HCT116 (cell line): ENCODE measurements at regions not wholly inside any gene's neighbourhood (a gene's known extent, or its start where the extent isn't known, plus 50 kb on each side); places are given as distances from the start of the nearest gene placed in this dataset.

ENCODE experiments used
- CTCF ChIP-seq, 3 experiments: fragments of 200-600 bp in 1 of 3; sonication (generic) in 1 of 3; IDR thresholded peaks in 2 of 3; conservative IDR thresholded peaks in 1 of 3; 2 replicates each; pipeline ENCODE4 v1.5.1; 2012 to 2017; ENCODE audit warnings: low read depth in 2 of 3, low read length in 2 of 3, antibody characterized with exemption in 1 of 3, borderline replicate concordance in 1 of 3, control low read depth in 1 of 3, mild to moderate bottlenecking in 1 of 3, mixed read lengths in 1 of 3, mixed run types in 1 of 3, moderate library complexity in 1 of 3; ENCODE audit not compliant: insufficient read depth in 1 of 3
- EZH2phosphoT487 ChIP-seq: fragments of 200-600 bp; IDR thresholded peaks from 2 replicates; pipeline ENCODE4 v1.6.1; 2018; ENCODE audit warnings: antibody characterized with exemption, borderline replicate concordance
- POLR2A ChIP-seq: IDR thresholded peaks from 2 replicates; pipeline ENCODE4 v1.7.0; 2011; ENCODE audit warnings: borderline replicate concordance; ENCODE audit not compliant: insufficient read depth, insufficient read length; ENCODE audit errors: extremely low read depth
- POLR2AphosphoS5 ChIP-seq: IDR thresholded peaks from 2 replicates; pipeline ENCODE4 v1.6.1; 2011; ENCODE audit warnings: mild to moderate bottlenecking, low read depth, low read length, moderate library complexity
- TF ChIP-seq, protein P1 (sequence below): IDR thresholded peaks from 2 replicates; pipeline ENCODE4 v1.6.1; 2012

DNA sequence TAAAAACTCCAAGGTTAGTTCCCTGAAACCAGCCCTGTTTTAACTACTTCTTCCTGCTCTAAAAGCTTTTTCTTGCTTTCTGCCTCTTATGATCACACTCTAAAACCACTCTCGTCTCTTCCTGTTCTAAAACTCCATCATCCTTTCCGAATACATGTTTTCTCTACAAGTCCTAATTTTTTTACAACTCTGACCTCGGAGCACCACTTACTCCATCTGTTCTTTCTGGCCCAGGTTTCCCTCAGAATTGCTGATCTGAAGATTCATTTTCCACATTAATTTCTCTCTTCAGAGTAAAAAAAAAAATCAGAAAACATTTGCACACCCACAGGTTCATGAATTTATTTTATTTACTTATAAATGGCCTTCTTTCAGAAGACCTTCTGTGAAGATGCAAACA is 265.7 kb upstream of the CADM1 start:
- TF ChIP-seq EZH2phosphoT487 (no peak), CTCF (IDR thresholded peaks at IDR 0.05 in 2 of 3, conservative IDR thresholded peaks at IDR 0.05 in 1 of 3; ENCODE audit: borderline replicate concordance in 1 of 3, insufficient read depth in 1 of 3, low read depth in 2 of 3, low read length in 2 of 3) (no peak), POLR2AphosphoS5 (no peak), POLR2A (no peak)
- TF ChIP-seq, protein P1, sequence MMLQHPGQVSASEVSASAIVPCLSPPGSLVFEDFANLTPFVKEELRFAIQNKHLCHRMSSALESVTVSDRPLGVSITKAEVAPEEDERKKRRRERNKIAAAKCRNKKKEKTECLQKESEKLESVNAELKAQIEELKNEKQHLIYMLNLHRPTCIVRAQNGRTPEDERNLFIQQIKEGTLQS: no peak
